B cell (primary cell): ENCODE measurements at regions not wholly inside any gene's neighbourhood (a gene's known extent, or its start where the extent isn't known, plus 50 kb on each side); places are given as distances from the start of the nearest gene placed in this dataset.
"Not testable (repeated sequence)": the region's sequence is repeated elsewhere in the genome, so short reads cannot be mapped to it uniquely, and the experiment has no call there.

Experiments
- ATAC-seq: fragments of 200-7000 bp; cut with Tn5 transposase; one replicate; pipeline ENCODE4 v1.10.0; 2021; ENCODE audit warnings: low read depth, mild to moderate bottlenecking, moderate number of reproducible peaks, moderate library complexity
- CTCF ChIA-PET: fragments of 350-600 bp; sonication (Branson Sonifier 250); formaldehyde crosslinking; loops from one replicate; lab custom pipeline; 2021; ENCODE audit warnings: antibody characterized with exemption, inconsistent platforms; lab: Charles Lee
- POLR2A ChIA-PET: fragments of 350-600 bp; sonication (Branson Sonifier 250); formaldehyde crosslinking; loops from one replicate; lab custom pipeline; 2021; ENCODE audit warnings: antibody characterized with exemption; lab: Charles Lee
- DNase-seq: peaks from one replicate; pipeline ENCODE4 v3.0.0; 2013
- H2AFZ ChIP-seq: 2 replicates; pipeline ENCODE4 v1.6.1; 2012; ENCODE audit warnings: mild to moderate bottlenecking, low read depth, low read length; ENCODE audit not compliant: insufficient read depth, poor library complexity, severe bottlenecking
- H3K27ac ChIP-seq, 2 donors: 1 replicate in 1 of 2; 2 replicates in 1 of 2; pipeline ENCODE4 v1.5.1; 2012 to 2013; ENCODE audit warnings: low read length in 2 of 2, mild to moderate bottlenecking in 2 of 2, moderate library complexity in 1 of 2
- H3K27me3 ChIP-seq, 4 experiments: fragments of 200-600 bp in 1 of 4; sonication (generic) in 1 of 4; replicated peaks in 1 of 4; 1 replicate in 2 of 4; 2 replicates in 2 of 4; pipeline versions ENCODE4 v1.6.1 to v1.7.0; 2013 to 2016; ENCODE audit warnings: low read length in 3 of 4, mild to moderate bottlenecking in 2 of 4, mixed read lengths in 1 of 4, moderate library complexity in 1 of 4; ENCODE audit not compliant: insufficient read depth in 4 of 4, control insufficient read depth in 3 of 4; ENCODE audit errors: control extremely low read depth in 1 of 4
- H3K36me3 ChIP-seq, 2 experiments: replicated peaks in 1 of 2; 1 replicate in 1 of 2; 2 replicates in 1 of 2; pipeline versions ENCODE4 v1.6.1 to v1.7.1; 2013; ENCODE audit warnings: low read length in 1 of 2; ENCODE audit not compliant: insufficient read depth in 2 of 2, control insufficient read depth in 1 of 2; ENCODE audit errors: control extremely low read depth in 1 of 2, extremely low read depth in 1 of 2
- H3K4me1 ChIP-seq, 2 donors: fragments of 200-600 bp in 1 of 2; sonication (generic) in 1 of 2; 1 replicate in 1 of 2; 2 replicates in 1 of 2; pipeline versions ENCODE4 v1.5.1 to v1.6.1; 2013 to 2017; ENCODE audit warnings: low read length in 2 of 2; ENCODE audit not compliant: control insufficient read depth in 2 of 2, insufficient read depth in 2 of 2
- H3K4me2 ChIP-seq: replicated peaks from 2 replicates; pipeline ENCODE3; 2012; ENCODE audit warnings: mild to moderate bottlenecking, low read depth, low read length; ENCODE audit not compliant: poor library complexity, severe bottlenecking
- H3K4me3 ChIP-seq, 5 experiments: fragments of 200-600 bp in 1 of 5; sonication (generic) in 1 of 5; 1 replicate in 3 of 5; 2 replicates in 2 of 5; pipeline versions ENCODE4 v1.5.1 to v1.7.0; 2011 to 2016; ENCODE audit warnings: low read length in 4 of 5, mild to moderate bottlenecking in 4 of 5, low read depth in 2 of 5, control low read depth in 1 of 5, moderate library complexity in 1 of 5; ENCODE audit not compliant: insufficient read depth in 1 of 5; ENCODE audit errors: control extremely low read depth in 1 of 5, extremely low read depth in 1 of 5
- H3K79me2 ChIP-seq: fragments of 200-600 bp; sonication (generic); one replicate; pipeline ENCODE4 v1.6.0; 2016; ENCODE audit warnings: low read length; ENCODE audit not compliant: control insufficient read depth, insufficient read depth
- H3K9ac ChIP-seq: fragments of 200-600 bp; sonication (generic); 2 replicates; pipeline ENCODE4 v1.6.1; 2017; ENCODE audit warnings: mild to moderate bottlenecking, low read length, moderate library complexity
- H3K9me3 ChIP-seq, 3 donors: one replicate each; pipeline versions ENCODE4 v1.6.1 to v1.7.1; 2013; ENCODE audit warnings: low read length in 2 of 3; ENCODE audit not compliant: control insufficient read depth in 2 of 3, insufficient read depth in 1 of 3; ENCODE audit errors: control extremely low read depth in 1 of 3
- H4K20me1 ChIP-seq: 2 replicates; pipeline ENCODE4 v1.6.0; 2012; ENCODE audit warnings: mild to moderate bottlenecking, low read length; ENCODE audit not compliant: insufficient read depth, control insufficient read depth, poor library complexity, severe bottlenecking
- H3K27ac Mint-ChIP-seq: one replicate; pipeline ENCODE4 v1.8.0; 2021; ENCODE audit warnings: mixed read lengths
- H3K27me3 Mint-ChIP-seq: one replicate; pipeline ENCODE4 v1.8.0; 2021; ENCODE audit warnings: mixed read lengths
- H3K4me1 Mint-ChIP-seq: one replicate; pipeline ENCODE4 v1.8.0; 2021; ENCODE audit warnings: mixed read lengths
- H3K4me3 Mint-ChIP-seq: one replicate; pipeline ENCODE4 v1.8.0; 2021; ENCODE audit warnings: mixed read lengths
- H3K9me3 Mint-ChIP-seq: one replicate; pipeline ENCODE4 v1.8.0; 2022; ENCODE audit warnings: mixed read lengths; ENCODE audit not compliant: insufficient read depth
- CTCF ChIP-seq: fragments of 200-600 bp; IDR thresholded peaks from one replicate; pipeline ENCODE4 v1.8.0; 2022; ENCODE audit warnings: antibody characterized with exemption, mild to moderate bottlenecking
- EZH2 ChIP-seq: IDR thresholded peaks from 2 replicates; pipeline ENCODE4 v1.6.1; 2012; ENCODE audit warnings: borderline replicate concordance, low read depth, mild to moderate bottlenecking, moderate library complexity, low read length; ENCODE audit not compliant: insufficient read depth, poor library complexity, severe bottlenecking
- WGBS: methylation state at CpG from one replicate; pipeline ENCODE4 v1.1.5; 2013; ENCODE audit warnings: missing lambda C conversion rate; ENCODE audit not compliant: insufficient coverage; 5-methylcytosine and 5-hydroxymethylcytosine counted together
- intact Hi-C: fragments of 100-400 bp; cut with micrococcal nuclease; formaldehyde crosslinking; loops from one replicate; pipeline ENCODE4 v1.10.0; 2022

- Histone ChIP-seq H3K9me3 (peaks cover 0 to 3% (median 0%) of the 10 kb centered on the region in 3 donors), H3K4me1 (no peaks in the 10 kb centered on the region), H3K9ac (no peak overlapping the region), H3K4me2 (no peak overlapping the region), H3K36me3 (no peaks in the 10 kb centered on the region), H4K20me1 (no peaks in the 10 kb centered on the region), H3K4me3 (no peak overlapping the region), H3K79me2 (no peaks in the 10 kb centered on the region), H3K27me3 (no peaks in the 10 kb centered on the region), H2AFZ (no peak overlapping the region), H3K27ac (no peak overlapping the region)
- Mint-ChIP-seq H3K9me3 (no peaks in the 10 kb centered on the region), H3K4me3 (no peak overlapping the region), H3K4me1 (no peaks in the 10 kb centered on the region), H3K27ac (no peak overlapping the region), H3K27me3 (peaks cover 31% of the 10 kb centered on the region)
- ChIA-PET POLR2A (no interaction called here), CTCF (no interaction called here)
- no peak for ATAC-seq
- TF ChIP-seq EZH2, result no peak
- no peak for TF ChIP-seq CTCF
- intact Hi-C loops, result no loop called here
- WGBS, result no CpG with 5 or more reads among the region's 3 CpGs
- no peak for DNase-seq
Observed at GRCh38 chr16:16938980-16939379, 531.8 kb downstream of the XYLT1 start.

GRCh38 chr16:16940351-16940750, 530.4 kb downstream of the XYLT1 start:
- H3K9me3 Mint-ChIP-seq, result no peaks in the 10 kb centered on the region
- no peak overlapping the region for H2AFZ ChIP-seq

GRCh38 chr16:16942849-16943248, 527.9 kb downstream of the XYLT1 start:
- H3K4me1 ChIP-seq, H3K9ac ChIP-seq, H3K27ac Mint-ChIP-seq, H3K4me1 Mint-ChIP-seq, H3K4me2 ChIP-seq, intact Hi-C loops, H3K27ac ChIP-seq, H4K20me1 ChIP-seq, H3K4me3 ChIP-seq, H3K27me3 ChIP-seq, DNase-seq, POLR2A ChIA-PET, H3K9me3 ChIP-seq, ATAC-seq, H3K4me3 Mint-ChIP-seq, H3K79me2 ChIP-seq, H2AFZ ChIP-seq, H3K36me3 ChIP-seq, H3K9me3 Mint-ChIP-seq: not testable (repeated sequence)
- WGBS, result 100% methylated on average over 5 of the region's 6 CpGs
- CTCF ChIA-PET, result interaction anchor here (0.6 kb wide), 1 partner anchor 635 kb away, joined by 3 read pairs; no protein-coding TSS in a partner anchor
- peaks cover 26% of the 10 kb centered on the region for H3K27me3 Mint-ChIP-seq

More at GRCh38 chr16:16940351-16940750, 530.4 kb downstream of the XYLT1 start:
- CTCF ChIA-PET, result no interaction called here
- no peaks in the 10 kb centered on the region for H3K79me2 ChIP-seq
- no peak overlapping the region for H3K9ac ChIP-seq
- DNase-seq, result no peak
- 98% methylated on average over 7 of the region's 7 CpGs for WGBS
- no peak overlapping the region for H3K27ac Mint-ChIP-seq
- no peaks in the 10 kb centered on the region for H3K9me3 ChIP-seq
- H3K27me3 Mint-ChIP-seq, result peaks cover 27% of the 10 kb centered on the region
- no peaks in the 10 kb centered on the region for H3K36me3 ChIP-seq
- no peaks in the 10 kb centered on the region for H3K4me1 Mint-ChIP-seq
- TF ChIP-seq EZH2 (no peak), CTCF (no peak)
- no peaks in the 10 kb centered on the region for H3K27me3 ChIP-seq
- no peak overlapping the region for H3K4me3 ChIP-seq
- POLR2A ChIA-PET, result no interaction called here
- no peak overlapping the region for H3K4me2 ChIP-seq
- intact Hi-C loops, result no loop called here
- H3K4me3 Mint-ChIP-seq, result no peak overlapping the region
- no peaks in the 10 kb centered on the region for H4K20me1 ChIP-seq
- H3K4me1 ChIP-seq, result no peaks in the 10 kb centered on the region
- H3K27ac ChIP-seq, result no peak overlapping the region
- no peak for ATAC-seq
